ENCODE measurements at regions not wholly inside any gene's neighbourhood (a gene's known extent, or its start where the extent isn't known, plus 50 kb on each side); places are given as distances from the start of the nearest gene placed in this dataset.

- H4K20me1 ChIP-seq (ENCODE audit: control insufficient read depth, insufficient read depth, low read length, poor library complexity, severe bottlenecking): no peaks in the 10 kb centered on the region
- CTCF ChIA-PET: interaction anchor here (0.6 kb wide), 1 partner anchor 14 kb away, joined by 3 read pairs; no protein-coding TSS in a partner anchor
- Mint-ChIP-seq H3K4me3 (no peak overlapping the region), H3K9me3 (ENCODE audit: insufficient read depth) (peaks cover 2% of the 10 kb centered on the region), H3K27ac (no peak overlapping the region), H3K27me3 (no peaks in the 10 kb centered on the region), H3K4me1 (no peaks in the 10 kb centered on the region)
- H3K9ac ChIP-seq (ENCODE audit: low read length): no peak overlapping the region
- H3K36me3 ChIP-seq (replicated peaks in 1 of 2; ENCODE audit: control extremely low read depth in 1 of 2, control insufficient read depth in 1 of 2, extremely low read depth in 1 of 2, insufficient read depth in 2 of 2, low read length in 1 of 2): no peaks in the 10 kb centered on the region
- no peak overlapping the region for H3K4me3 ChIP-seq (ENCODE audit: control extremely low read depth in 1 of 5, extremely low read depth in 1 of 5, insufficient read depth in 1 of 5, low read depth in 2 of 5, low read length in 4 of 5)
- H3K79me2 ChIP-seq (ENCODE audit: control insufficient read depth, insufficient read depth, low read length): no peaks in the 10 kb centered on the region
- DNase-seq (no peak), ATAC-seq (ENCODE audit: low read depth) (no peak)
- intact Hi-C loops (cut with micrococcal nuclease): no loop called here
- no CpG with 5 or more reads among the region's 1 CpG for WGBS (ENCODE audit: insufficient coverage)
- TF ChIP-seq EZH2 (IDR thresholded peaks at IDR 0.05; ENCODE audit: borderline replicate concordance, insufficient read depth, low read depth, low read length, poor library complexity, severe bottlenecking): no peak
- no peak for TF ChIP-seq CTCF (IDR thresholded peaks at IDR 0.05)
- H2AFZ ChIP-seq (ENCODE audit: insufficient read depth, low read depth, low read length, poor library complexity, severe bottlenecking): no peak overlapping the region
- no peaks in the 10 kb centered on the region for H3K4me1 ChIP-seq (ENCODE audit: control insufficient read depth in 2 of 2, insufficient read depth in 2 of 2, low read length in 2 of 2)
- POLR2A ChIA-PET: no interaction called here
- H3K9me3 ChIP-seq (ENCODE audit: control extremely low read depth in 1 of 3, control insufficient read depth in 2 of 3, insufficient read depth in 1 of 3, low read length in 2 of 3): peaks cover 0 to 8% (median 0%) of the 10 kb centered on the region in 3 donors
- H3K4me2 ChIP-seq (replicated peaks; ENCODE audit: low read depth, low read length, poor library complexity, severe bottlenecking): no peak overlapping the region
- H3K27me3 ChIP-seq (replicated peaks in 1 of 4; ENCODE audit: control extremely low read depth in 1 of 4, control insufficient read depth in 3 of 4, insufficient read depth in 4 of 4, low read length in 3 of 4): no peaks in the 10 kb centered on the region
- no peak overlapping the region for H3K27ac ChIP-seq (ENCODE audit: low read length in 2 of 2)
These were observed 313.7 kb downstream of the SATB2 start for GRCh38 chr2:199144036-199144435.

GRCh38 chr2:199136681-199137080, 321.1 kb downstream of the SATB2 start:
- Histone ChIP-seq H3K4me1 (ENCODE audit: control insufficient read depth in 2 of 2, insufficient read depth in 2 of 2, low read length in 2 of 2) (no peaks in the 10 kb centered on the region), H3K4me3 (ENCODE audit: control extremely low read depth in 1 of 5, extremely low read depth in 1 of 5, insufficient read depth in 1 of 5, low read depth in 2 of 5, low read length in 4 of 5) (no peak overlapping the region), H3K27ac (ENCODE audit: low read length in 2 of 2) (no peak overlapping the region), H3K27me3 (replicated peaks in 1 of 4; ENCODE audit: control extremely low read depth in 1 of 4, control insufficient read depth in 3 of 4, insufficient read depth in 4 of 4, low read length in 3 of 4) (no peaks in the 10 kb centered on the region), H3K4me2 (replicated peaks; ENCODE audit: low read depth, low read length, poor library complexity, severe bottlenecking) (no peak overlapping the region), H3K36me3 (replicated peaks in 1 of 2; ENCODE audit: control extremely low read depth in 1 of 2, control insufficient read depth in 1 of 2, extremely low read depth in 1 of 2, insufficient read depth in 2 of 2, low read length in 1 of 2) (no peaks in the 10 kb centered on the region), H3K9ac (ENCODE audit: low read length) (no peak overlapping the region), H2AFZ (ENCODE audit: insufficient read depth, low read depth, low read length, poor library complexity, severe bottlenecking) (no peak overlapping the region), H3K79me2 (ENCODE audit: control insufficient read depth, insufficient read depth, low read length) (no peaks in the 10 kb centered on the region), H3K9me3 (ENCODE audit: control extremely low read depth in 1 of 3, control insufficient read depth in 2 of 3, insufficient read depth in 1 of 3, low read length in 2 of 3) (peaks cover 0 to 7% (median 0%) of the 10 kb centered on the region in 3 donors), H4K20me1 (ENCODE audit: control insufficient read depth, insufficient read depth, low read length, poor library complexity, severe bottlenecking) (no peaks in the 10 kb centered on the region)
- POLR2A ChIA-PET: no interaction called here
- TF ChIP-seq CTCF (IDR thresholded peaks at IDR 0.05) (no peak), EZH2 (IDR thresholded peaks at IDR 0.05; ENCODE audit: borderline replicate concordance, insufficient read depth, low read depth, low read length, poor library complexity, severe bottlenecking) (no peak)
- H3K27me3 Mint-ChIP-seq: no peaks in the 10 kb centered on the region
- DNase-seq (no peak), ATAC-seq (ENCODE audit: low read depth) (no peak)
- no peaks in the 10 kb centered on the region for H3K4me1 Mint-ChIP-seq
- no peak overlapping the region for H3K4me3 Mint-ChIP-seq
- no peak overlapping the region for H3K27ac Mint-ChIP-seq
- intact Hi-C loops (cut with micrococcal nuclease): no loop called here
- CTCF ChIA-PET: no interaction called here
- no peaks in the 10 kb centered on the region for H3K9me3 Mint-ChIP-seq (ENCODE audit: insufficient read depth)
